Bone marrow (tissue), 2 donors: ENCODE measurements at regions not wholly inside any gene's neighbourhood (a gene's known extent, or its start where the extent isn't known, plus 50 kb on each side); places are given as distances from the start of the nearest gene placed in this dataset.

ENCODE experiments used
- DNase-seq, 2 donors: peaks; one replicate each; lab custom pipeline; 2025; lab: John Stamatoyannopoulos, UW

DNA sequence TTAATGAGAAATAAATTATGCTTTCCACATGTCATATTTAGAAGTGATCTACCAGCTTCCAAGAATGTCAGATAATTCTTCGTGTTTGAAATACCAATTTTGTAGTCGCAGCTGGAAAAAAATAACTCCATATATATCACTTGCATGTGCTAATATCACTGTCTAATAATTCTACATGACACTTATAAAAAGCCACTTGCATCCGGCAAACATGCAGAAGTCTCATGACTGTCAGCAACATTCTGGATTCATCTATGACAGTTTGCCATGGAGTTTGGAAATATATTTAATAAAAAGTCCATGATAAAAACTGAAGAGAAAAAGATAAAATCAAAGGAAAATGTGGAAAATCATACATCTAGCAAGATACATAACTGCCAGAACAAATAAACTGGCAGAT lies 1784.4 kb downstream of the SUCLG1 start:
- no peak for DNase-seq

DNA sequence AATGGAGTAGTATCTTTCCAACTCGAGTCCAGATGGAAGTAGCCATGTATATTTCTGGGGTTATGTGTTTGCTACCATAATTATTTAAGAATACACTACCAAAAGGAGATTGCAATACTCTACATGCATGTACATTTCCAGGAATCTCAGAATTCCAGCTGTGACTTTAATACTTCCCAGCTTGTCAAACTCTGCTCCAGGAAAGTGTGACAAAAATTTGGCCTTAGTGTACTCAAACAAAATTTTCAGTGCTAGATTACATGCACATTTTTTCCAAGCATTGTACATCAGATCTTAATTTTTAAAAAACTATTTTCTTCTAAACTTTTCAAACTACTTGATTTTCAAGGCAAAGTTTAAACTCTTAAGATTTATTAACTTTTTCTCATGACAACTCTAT lies 1791.6 kb downstream of the SUCLG1 start:
- no peak for DNase-seq

DNA sequence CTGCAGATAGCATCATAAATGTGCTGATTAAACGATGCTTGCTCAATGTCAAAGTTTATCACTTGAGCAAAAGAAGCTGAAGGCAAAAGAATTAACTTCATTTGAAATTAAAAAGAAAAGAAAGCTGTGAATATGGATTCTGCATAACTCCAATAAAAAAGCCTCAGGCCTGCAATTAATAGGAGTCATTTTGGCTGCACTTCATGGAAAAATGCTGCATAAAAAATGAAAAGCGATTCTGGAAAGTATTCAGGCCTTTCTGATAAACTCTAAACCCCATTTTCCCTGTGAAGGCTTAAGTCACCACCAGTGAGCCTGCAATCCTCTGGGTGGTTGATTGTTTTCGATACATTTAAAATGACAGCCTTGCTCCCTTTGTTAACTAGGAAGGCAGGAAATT lies 1793.4 kb downstream of the SUCLG1 start:
- DNase-seq: no peak

DNA sequence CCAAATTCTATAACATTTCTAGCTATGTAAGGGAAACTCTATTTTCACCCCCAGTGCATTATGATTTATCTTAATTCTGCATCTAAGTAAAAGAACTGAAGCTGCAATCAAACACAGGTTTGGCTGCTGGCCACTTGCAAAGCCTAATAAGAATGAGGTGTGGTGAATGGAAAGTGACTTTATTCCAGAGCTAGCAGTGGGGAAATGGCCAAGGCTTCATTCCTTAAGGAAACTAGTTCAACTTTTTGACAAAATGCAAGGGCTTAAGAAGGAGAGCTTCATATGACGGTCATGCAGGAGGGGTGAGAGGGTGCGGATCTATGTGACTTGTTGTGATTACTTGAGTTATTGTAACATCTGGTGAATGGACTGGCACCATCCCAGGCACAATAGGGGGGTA lies 1802.0 kb downstream of the SUCLG1 start:
- DNase-seq: no peak

DNA sequence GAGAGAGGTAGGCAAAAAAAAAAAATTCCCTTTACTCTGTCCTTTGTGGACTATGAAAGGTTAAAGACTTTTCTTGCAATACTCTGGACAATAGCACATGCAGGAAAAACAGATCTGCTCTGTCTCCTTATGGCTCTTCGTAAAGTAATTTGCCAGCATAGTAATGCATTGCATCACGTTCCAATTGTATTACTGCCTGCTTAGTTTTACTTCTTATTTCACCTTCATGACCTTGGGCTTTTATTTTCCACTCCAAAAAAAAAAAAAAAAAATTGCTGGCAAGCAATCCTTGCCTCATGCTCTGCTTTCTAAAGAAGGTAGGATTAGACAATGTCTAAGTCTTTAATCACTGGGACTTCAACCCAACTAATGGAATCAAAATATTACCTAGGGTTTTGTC lies 1802.7 kb downstream of the SUCLG1 start:
- DNase-seq: no peak

DNA sequence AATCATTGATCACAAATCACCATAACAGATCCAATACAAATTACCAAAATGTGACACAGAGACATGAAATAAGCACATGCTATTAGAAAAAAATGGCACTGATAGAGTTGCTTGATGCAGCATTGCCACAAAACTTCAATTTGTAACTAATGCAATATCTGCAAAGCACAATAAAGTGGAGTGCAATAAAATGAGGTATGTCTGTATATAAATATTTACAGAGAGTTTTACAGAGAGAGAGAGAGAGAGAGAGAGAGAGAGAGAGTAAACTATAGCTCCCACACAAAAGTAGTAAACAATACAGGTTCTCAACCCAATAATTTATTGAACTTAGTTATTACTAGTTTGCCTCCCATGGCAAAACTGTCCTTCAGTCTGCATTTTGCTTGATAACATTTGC lies 1807.0 kb downstream of the SUCLG1 start:
- no peak for DNase-seq

DNA sequence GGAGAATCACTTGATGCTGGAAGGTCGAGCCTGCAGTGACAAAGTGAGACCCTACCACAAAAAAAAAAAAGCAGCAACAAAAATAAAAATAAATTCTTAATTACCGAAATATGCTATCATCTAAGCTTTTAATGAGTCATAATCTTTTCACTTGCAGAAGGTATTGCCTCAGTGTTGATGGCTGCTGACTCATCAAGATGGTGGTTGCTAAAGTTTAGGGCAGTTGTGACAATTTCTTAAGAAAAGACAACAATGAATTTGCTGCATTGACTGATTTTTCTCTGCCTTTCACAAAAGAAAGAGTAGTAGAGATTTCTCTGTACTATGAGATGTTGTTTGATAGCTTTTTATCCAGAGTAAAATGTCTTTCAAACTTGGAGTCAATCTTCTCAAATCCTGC lies 1809.0 kb downstream of the SUCLG1 start:
- DNase-seq: no peak

DNA sequence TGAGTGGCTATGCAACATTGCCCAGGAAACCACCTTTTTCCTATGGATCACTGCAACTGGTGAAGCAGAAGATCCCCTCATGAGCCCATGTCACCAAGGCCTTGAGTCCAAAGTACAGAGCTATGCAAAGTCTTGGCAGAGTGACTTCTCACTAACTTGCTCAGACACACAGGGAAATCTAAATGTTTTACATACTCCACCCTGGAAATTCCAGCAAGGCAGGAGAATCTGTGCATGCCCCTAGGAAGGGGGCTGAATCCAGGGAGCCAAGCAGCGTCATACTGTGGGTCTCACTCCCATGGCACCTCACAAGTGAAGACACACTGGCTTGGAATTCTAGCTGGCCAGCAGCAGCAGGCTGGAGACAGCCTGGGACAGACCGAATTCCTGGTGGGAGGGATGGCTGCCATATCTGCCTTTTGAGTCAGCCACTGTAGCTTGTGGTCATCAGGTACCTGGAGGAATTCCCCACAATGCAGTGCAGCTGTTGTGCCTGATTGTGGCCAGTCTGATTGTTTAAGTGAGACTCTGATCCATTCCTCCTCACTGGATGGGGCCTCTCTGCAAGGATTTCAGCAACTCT lies 1817.4 kb downstream of the SUCLG1 start:
- no peak for DNase-seq

DNA sequence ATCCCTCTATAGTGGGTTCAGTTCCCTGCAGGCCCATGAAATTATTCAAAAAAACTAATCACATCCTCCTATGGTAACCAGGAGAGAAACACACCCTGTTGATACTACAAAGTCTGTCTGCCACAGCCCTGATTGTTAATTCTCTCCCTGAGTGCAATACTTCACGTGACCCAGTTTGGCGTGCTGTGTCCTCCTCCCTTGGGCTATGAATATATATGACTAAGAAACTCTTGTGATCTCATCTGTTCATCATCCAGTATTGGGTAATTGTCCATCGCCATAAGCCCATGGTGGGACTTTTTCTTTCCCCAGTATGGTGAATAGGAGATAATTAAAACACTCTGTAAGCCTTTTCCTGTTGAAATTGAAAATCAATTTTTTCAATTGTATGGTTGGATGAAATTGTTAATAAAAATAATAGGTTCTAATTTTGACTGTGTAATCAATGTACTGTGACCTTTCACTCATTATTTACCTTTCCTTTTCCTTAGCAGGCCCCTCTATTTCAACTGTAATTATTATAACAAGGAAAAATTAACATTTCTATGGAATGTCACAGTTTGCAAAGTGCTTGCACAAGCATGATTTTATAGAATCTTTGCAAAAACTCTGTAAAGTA lies 1822.6 kb downstream of the SUCLG1 start:
- DNase-seq: no peak

DNA sequence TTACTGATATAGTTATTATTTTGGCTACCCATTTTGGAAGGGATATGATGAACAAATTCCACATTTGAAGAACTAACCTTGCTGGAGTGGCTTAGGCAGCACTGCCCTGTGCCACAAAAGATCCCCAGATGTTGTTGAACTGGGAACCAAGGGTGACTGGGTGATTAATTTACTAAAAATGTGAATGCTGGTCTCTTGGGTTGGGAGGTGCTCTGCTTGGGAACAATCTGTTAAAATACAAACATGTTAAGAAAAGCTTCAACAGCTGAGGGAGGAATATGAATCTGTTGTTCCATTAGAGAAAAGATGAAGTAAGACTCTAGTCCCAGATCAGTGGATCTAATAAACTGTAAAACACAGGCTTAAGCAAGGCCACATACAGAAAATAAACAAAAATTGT lies 1860.1 kb downstream of the SUCLG1 start:
- no peak for DNase-seq

DNA sequence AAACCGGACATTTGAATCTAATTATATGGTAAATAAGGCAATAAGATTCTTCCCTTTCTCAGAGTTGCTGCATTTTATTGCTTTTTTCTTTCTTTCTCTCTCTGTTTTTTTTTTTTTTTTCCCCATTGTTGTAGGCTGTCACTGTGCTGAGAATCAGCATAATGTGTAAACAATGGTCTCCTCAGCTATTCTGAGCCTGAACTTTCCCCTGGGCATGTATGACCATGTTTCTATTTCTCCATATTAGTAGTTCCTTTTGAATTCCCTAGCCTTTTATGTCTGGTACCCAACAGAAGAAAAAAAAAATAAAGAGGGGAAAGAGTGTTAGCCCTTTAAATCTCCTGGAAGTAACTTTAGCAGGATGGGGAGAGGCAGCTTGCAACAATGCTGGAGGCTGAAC lies 1862.5 kb downstream of the SUCLG1 start:
- DNase-seq: no peak

DNA sequence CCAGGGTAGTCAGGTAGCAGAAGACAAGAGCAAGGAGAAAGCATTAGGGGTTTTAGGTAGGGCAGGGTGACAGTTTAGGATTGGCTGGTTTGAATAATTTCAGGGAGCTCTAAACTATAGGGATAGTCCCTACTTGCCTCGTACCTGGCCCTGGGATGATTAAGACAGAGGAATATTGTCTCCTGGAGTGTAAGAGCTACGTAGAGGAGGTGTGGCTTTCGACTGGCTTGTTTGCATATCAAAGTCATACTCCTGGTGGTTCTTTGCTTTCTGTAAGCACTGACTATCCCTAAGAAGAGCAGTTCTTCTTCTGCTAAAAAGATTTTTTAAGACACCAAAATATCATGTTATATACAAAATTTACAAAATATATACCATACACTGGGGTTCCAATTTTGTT lies 1867.4 kb downstream of the SUCLG1 start:
- no peak for DNase-seq

DNA sequence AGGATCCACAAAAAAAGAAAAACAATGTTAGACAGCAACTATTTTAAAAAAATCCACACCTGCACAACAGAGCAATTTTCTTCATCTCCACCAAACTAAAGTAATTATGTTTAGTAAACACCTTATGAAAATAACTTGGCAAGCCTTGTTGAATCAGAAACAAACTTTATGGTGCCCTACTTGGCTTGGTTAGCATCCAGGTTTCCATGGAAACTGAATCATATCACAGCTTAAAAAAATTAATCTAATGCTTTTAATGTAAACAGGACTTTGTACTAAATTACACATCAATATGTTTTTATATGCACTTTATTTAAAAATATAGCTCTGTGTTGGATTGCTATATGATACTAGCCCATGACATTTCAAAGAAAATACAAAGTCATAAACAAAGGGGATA lies 1882.4 kb downstream of the SUCLG1 start:
- no peak for DNase-seq

DNA sequence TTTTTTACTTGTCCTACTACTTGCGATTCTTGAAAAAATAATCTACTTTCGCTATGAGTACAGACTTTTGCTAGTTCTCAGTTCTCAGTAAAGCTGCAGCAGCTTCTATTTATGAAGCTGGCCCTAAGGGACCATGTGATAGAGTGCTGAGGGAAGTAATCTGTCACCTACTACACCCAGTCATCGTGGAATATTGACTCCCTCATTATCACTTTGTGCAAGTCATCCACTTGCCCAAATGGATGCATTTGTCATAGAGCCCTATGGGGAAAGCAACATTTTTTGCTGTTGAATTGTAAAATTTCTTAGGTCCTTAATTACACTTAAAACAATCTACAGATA lies 1919.8 kb downstream of the SUCLG1 start:
- no peak for DNase-seq

DNA sequence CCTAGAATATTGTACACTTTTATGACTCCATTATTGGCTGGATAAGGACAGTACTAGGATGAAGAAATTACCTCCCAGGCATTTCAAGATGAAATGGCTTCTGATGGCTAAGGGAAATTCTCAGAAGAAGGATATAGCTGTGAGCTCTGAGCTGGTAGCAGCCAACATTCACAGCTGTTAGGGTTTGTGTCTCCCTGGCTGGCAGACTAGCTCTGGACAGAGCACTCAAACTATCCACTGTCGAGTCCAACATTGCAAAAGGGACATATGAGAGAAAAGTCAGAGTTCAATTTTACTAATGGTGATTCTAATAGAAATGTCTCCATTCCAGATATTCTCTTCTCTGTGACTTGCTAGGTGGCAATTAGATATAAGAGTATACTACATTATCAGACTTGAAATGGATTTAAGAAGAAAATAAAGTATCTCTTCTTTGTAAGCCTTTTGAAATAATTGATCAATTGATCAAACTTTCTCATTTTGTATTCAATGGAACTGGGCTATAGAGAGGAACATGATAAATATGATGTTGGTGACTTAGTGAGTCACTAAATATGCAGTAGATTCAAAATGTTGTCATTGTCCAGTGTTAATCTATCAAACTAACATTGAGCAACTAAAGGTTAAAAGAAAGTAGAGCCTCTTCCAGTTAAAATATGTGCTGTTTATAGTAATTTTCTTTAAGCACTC lies 1920.3 kb downstream of the SUCLG1 start:
- DNase-seq: no peak

DNA sequence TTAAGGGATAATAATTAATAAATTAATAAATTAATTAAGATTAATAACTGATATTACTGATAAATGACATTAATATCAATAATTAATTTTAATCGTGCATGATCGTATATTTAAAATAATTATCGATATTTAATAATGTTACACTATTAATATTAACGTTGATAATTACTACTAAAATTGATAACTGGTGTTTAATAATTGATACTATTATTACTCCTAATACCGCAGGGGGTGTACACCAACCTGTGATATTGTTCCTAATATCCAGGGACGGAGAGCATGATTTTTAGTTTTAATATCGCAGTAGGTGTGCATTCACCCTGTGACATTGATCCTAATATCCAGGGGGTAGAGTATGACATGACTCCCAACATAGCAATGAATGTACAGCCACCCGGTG lies 1930.8 kb downstream of the SUCLG1 start:
- DNase-seq: no peak

DNA sequence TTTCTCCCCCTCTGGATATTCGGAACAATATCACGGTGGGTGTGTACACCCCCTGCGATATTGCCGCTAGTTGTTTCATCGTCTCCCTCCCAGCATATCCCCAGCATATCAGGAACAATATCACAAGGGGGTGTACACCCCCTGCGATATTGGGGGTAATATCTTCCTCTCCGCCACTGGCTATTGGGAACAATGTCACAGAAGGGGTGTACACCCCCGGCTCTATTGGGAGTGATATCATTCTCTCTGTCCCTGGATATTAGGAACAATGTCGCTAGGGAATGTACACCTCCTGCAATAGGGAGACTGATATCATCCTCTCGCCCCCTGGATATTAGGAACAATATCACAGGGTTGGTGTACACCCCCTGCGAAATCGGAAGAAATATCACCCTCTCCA lies 1932.0 kb downstream of the SUCLG1 start:
- DNase-seq: no peak

DNA sequence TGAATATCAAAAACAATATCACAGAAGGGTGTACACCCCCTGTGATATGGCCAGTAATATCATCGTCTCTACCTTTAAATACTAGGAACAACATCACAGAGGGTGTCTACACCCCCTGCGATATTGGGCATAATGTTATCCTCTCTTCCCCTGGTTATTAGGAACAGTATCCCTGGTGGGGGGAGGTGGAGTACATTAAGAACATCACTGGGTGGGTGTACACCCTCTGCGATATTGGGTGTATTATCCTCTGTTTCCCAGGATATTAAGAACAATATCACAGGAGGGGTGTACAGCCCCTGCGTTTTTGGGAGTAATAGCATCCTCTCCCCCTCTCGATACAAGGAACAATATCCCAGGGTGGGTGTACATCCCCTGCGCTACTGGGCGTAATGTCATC lies 1932.8 kb downstream of the SUCLG1 start:
- DNase-seq: no peak

DNA sequence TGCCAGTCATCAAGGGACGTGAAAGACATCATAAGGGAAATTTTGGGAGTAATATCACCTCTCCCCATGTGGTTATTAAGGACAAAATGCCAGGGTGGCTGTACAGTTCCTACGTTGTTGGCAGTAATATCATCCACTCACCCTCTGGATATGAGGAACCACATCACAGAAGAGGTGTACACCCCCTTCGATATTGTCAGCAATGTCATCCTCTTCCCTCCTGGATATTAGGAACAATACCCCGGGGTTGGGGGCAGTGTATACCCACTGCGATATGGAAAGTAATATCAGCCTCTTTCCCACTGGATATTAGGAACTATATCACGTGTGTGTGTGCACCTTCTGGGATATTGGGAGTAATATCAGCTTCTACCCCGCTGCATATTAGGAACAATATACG lies 1933.3 kb downstream of the SUCLG1 start:
- DNase-seq: no peak

DNA sequence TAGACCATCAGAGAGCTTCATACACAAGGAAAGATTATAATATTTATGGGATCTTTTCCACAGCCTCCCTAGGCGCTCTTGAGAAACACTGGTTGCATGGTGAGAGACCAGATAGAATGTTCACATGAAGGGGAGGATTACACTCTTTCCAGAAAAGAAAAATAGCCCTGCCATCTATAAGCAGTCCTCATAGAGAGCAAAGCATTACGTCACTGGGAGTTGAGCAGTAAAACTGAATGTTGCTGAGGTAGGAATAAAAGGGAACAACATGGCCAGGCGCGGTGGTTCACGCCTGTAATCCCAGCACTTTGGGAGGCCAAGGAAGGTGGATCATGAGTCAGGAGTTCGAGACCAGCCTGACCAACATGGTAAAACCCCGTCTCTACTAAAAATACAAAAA lies 1934.3 kb downstream of the SUCLG1 start:
- DNase-seq: no peak

DNA sequence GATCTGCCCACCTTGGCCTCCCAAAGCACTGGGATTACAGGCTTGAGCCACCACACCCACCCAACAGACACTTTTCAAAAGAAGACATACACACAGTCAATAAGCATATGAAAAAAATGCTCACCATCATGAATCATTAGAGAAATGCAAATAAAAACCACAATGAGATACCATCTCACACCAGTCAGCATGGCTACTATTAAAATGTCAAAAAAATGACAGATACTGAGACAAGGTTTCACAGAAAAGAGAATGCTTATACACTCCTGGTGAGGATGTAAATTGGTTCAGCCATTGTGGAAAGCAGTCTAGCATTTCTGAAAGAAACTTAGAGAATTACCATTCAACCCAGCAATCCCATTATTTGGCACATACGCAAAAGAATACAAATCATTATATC lies 1947.2 kb downstream of the SUCLG1 start:
- no peak for DNase-seq

DNA sequence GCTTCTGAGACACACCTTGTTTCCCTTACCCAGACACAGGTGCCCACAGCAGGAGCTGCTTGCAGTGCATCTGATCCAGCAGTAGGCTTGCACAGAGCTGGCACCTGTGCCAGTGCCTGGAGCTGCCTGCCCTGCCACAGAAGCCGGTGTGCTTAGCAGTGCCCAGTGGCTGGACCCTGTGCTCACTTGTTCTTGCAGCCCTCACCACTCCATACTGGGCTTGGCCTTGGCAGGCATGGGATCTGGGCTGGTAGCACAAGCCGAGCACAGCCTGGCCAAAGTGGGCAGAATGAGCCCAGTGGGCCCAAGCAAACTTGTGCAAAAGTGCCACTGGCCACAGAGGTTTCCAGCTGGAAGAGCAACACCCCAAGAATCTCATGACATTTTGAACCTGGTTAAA lies 1950.4 kb downstream of the SUCLG1 start:
- no peak for DNase-seq

DNA sequence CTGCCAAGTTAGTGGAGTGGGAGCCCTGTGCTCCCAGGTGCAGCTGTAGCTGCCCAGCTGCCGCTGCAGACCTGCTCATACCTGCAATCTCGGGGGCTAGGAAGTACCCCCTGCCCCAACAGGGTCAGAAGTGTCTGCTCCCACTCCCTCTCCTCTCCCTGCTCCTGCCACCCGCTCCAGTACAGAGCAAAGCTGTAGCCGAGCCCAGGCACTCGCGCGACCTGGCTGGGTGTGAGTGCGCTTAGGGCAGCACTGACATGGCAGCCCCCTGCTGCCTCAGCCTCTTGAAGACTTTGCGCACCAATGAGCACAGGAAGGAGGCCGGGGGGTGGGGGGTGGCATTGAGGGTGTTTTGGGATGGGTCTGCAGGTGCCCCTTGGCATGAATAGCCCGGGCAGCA lies 1951.4 kb downstream of the SUCLG1 start:
- DNase-seq: no peak

DNA sequence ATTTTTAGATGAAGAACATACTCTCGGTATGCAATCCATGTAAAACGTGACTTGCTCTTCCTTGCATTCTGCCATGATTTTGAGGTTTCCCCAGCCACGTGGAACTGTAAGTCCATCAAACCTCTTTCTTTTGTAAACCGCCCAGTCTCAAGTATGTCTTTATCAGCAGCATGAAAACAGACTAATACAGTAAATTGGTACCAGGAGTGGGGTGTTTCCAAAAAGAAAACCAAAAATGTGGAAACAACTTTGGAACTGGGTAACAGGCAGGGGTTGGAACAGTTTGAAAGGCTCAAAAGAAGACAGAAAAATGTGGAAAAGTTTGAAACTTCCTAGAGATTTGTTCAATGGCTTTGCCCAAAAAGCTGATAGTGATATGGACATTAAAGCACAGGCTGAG lies 1957.9 kb downstream of the SUCLG1 start:
- no peak for DNase-seq
